B cell (primary cell): ENCODE measurements at regions not wholly inside any gene's neighbourhood (a gene's known extent, or its start where the extent isn't known, plus 50 kb on each side); places are given as distances from the start of the nearest gene placed in this dataset.

Source experiments
- ATAC-seq: fragments of 200-7000 bp; cut with Tn5 transposase; one replicate; pipeline ENCODE4 v1.10.0; 2021; ENCODE audit warnings: low read depth, mild to moderate bottlenecking, moderate number of reproducible peaks, moderate library complexity
- CTCF ChIA-PET: fragments of 350-600 bp; sonication (Branson Sonifier 250); formaldehyde crosslinking; loops from one replicate; lab custom pipeline; 2021; ENCODE audit warnings: antibody characterized with exemption, inconsistent platforms; lab: Charles Lee
- POLR2A ChIA-PET: fragments of 350-600 bp; sonication (Branson Sonifier 250); formaldehyde crosslinking; loops from one replicate; lab custom pipeline; 2021; ENCODE audit warnings: antibody characterized with exemption; lab: Charles Lee
- DNase-seq: peaks from one replicate; pipeline ENCODE4 v3.0.0; 2013
- H2AFZ ChIP-seq: 2 replicates; pipeline ENCODE4 v1.6.1; 2012; ENCODE audit warnings: mild to moderate bottlenecking, low read depth, low read length; ENCODE audit not compliant: insufficient read depth, poor library complexity, severe bottlenecking
- H3K27ac ChIP-seq, 2 donors: 1 replicate in 1 of 2; 2 replicates in 1 of 2; pipeline ENCODE4 v1.5.1; 2012 to 2013; ENCODE audit warnings: low read length in 2 of 2, mild to moderate bottlenecking in 2 of 2, moderate library complexity in 1 of 2
- H3K27me3 ChIP-seq, 4 experiments: fragments of 200-600 bp in 1 of 4; sonication (generic) in 1 of 4; replicated peaks in 1 of 4; 1 replicate in 2 of 4; 2 replicates in 2 of 4; pipeline versions ENCODE4 v1.6.1 to v1.7.0; 2013 to 2016; ENCODE audit warnings: low read length in 3 of 4, mild to moderate bottlenecking in 2 of 4, mixed read lengths in 1 of 4, moderate library complexity in 1 of 4; ENCODE audit not compliant: insufficient read depth in 4 of 4, control insufficient read depth in 3 of 4; ENCODE audit errors: control extremely low read depth in 1 of 4
- H3K36me3 ChIP-seq, 2 experiments: replicated peaks in 1 of 2; 1 replicate in 1 of 2; 2 replicates in 1 of 2; pipeline versions ENCODE4 v1.6.1 to v1.7.1; 2013; ENCODE audit warnings: low read length in 1 of 2; ENCODE audit not compliant: insufficient read depth in 2 of 2, control insufficient read depth in 1 of 2; ENCODE audit errors: control extremely low read depth in 1 of 2, extremely low read depth in 1 of 2
- H3K4me1 ChIP-seq, 2 donors: fragments of 200-600 bp in 1 of 2; sonication (generic) in 1 of 2; 1 replicate in 1 of 2; 2 replicates in 1 of 2; pipeline versions ENCODE4 v1.5.1 to v1.6.1; 2013 to 2017; ENCODE audit warnings: low read length in 2 of 2; ENCODE audit not compliant: control insufficient read depth in 2 of 2, insufficient read depth in 2 of 2
- H3K4me2 ChIP-seq: replicated peaks from 2 replicates; pipeline ENCODE3; 2012; ENCODE audit warnings: mild to moderate bottlenecking, low read depth, low read length; ENCODE audit not compliant: poor library complexity, severe bottlenecking
- H3K4me3 ChIP-seq, 5 experiments: fragments of 200-600 bp in 1 of 5; sonication (generic) in 1 of 5; 1 replicate in 3 of 5; 2 replicates in 2 of 5; pipeline versions ENCODE4 v1.5.1 to v1.7.0; 2011 to 2016; ENCODE audit warnings: low read length in 4 of 5, mild to moderate bottlenecking in 4 of 5, low read depth in 2 of 5, control low read depth in 1 of 5, moderate library complexity in 1 of 5; ENCODE audit not compliant: insufficient read depth in 1 of 5; ENCODE audit errors: control extremely low read depth in 1 of 5, extremely low read depth in 1 of 5
- H3K79me2 ChIP-seq: fragments of 200-600 bp; sonication (generic); one replicate; pipeline ENCODE4 v1.6.0; 2016; ENCODE audit warnings: low read length; ENCODE audit not compliant: control insufficient read depth, insufficient read depth
- H3K9ac ChIP-seq: fragments of 200-600 bp; sonication (generic); 2 replicates; pipeline ENCODE4 v1.6.1; 2017; ENCODE audit warnings: mild to moderate bottlenecking, low read length, moderate library complexity
- H3K9me3 ChIP-seq, 3 donors: one replicate each; pipeline versions ENCODE4 v1.6.1 to v1.7.1; 2013; ENCODE audit warnings: low read length in 2 of 3; ENCODE audit not compliant: control insufficient read depth in 2 of 3, insufficient read depth in 1 of 3; ENCODE audit errors: control extremely low read depth in 1 of 3
- H4K20me1 ChIP-seq: 2 replicates; pipeline ENCODE4 v1.6.0; 2012; ENCODE audit warnings: mild to moderate bottlenecking, low read length; ENCODE audit not compliant: insufficient read depth, control insufficient read depth, poor library complexity, severe bottlenecking
- H3K27ac Mint-ChIP-seq: one replicate; pipeline ENCODE4 v1.8.0; 2021; ENCODE audit warnings: mixed read lengths
- H3K27me3 Mint-ChIP-seq: one replicate; pipeline ENCODE4 v1.8.0; 2021; ENCODE audit warnings: mixed read lengths
- H3K4me1 Mint-ChIP-seq: one replicate; pipeline ENCODE4 v1.8.0; 2021; ENCODE audit warnings: mixed read lengths
- H3K4me3 Mint-ChIP-seq: one replicate; pipeline ENCODE4 v1.8.0; 2021; ENCODE audit warnings: mixed read lengths
- H3K9me3 Mint-ChIP-seq: one replicate; pipeline ENCODE4 v1.8.0; 2022; ENCODE audit warnings: mixed read lengths; ENCODE audit not compliant: insufficient read depth
- CTCF ChIP-seq: fragments of 200-600 bp; IDR thresholded peaks from one replicate; pipeline ENCODE4 v1.8.0; 2022; ENCODE audit warnings: antibody characterized with exemption, mild to moderate bottlenecking
- EZH2 ChIP-seq: IDR thresholded peaks from 2 replicates; pipeline ENCODE4 v1.6.1; 2012; ENCODE audit warnings: borderline replicate concordance, low read depth, mild to moderate bottlenecking, moderate library complexity, low read length; ENCODE audit not compliant: insufficient read depth, poor library complexity, severe bottlenecking
- WGBS: methylation state at CpG from one replicate; pipeline ENCODE4 v1.1.5; 2013; ENCODE audit warnings: missing lambda C conversion rate; ENCODE audit not compliant: insufficient coverage; 5-methylcytosine and 5-hydroxymethylcytosine counted together
- intact Hi-C: fragments of 100-400 bp; cut with micrococcal nuclease; formaldehyde crosslinking; loops from one replicate; pipeline ENCODE4 v1.10.0; 2022

GRCh38 chr10:118915161-118915560 is 114.4 kb upstream of the NANOS1 start:
- no peak for ATAC-seq
- Histone ChIP-seq H3K4me2 (no peak overlapping the region), H3K4me3 (no peak overlapping the region), H3K36me3 (no peaks in the 10 kb centered on the region), H2AFZ (no peak overlapping the region), H3K79me2 (no peaks in the 10 kb centered on the region), H4K20me1 (no peaks in the 10 kb centered on the region), H3K9me3 (peaks cover 0 to under 1% (median 0%) of the 10 kb centered on the region in 3 donors), H3K27ac (no peak overlapping the region), H3K4me1 (no peaks in the 10 kb centered on the region), H3K9ac (no peak overlapping the region), H3K27me3 (peaks cover 0 to 6% (median 0%) of the 10 kb centered on the region in 4 experiments)
- Mint-ChIP-seq H3K27ac (no peak overlapping the region), H3K4me3 (no peak overlapping the region), H3K4me1 (no peaks in the 10 kb centered on the region), H3K27me3 (peaks cover 14% of the 10 kb centered on the region), H3K9me3 (no peaks in the 10 kb centered on the region)
- intact Hi-C loops = no loop called here
- TF ChIP-seq CTCF = no peak
- no peak for TF ChIP-seq EZH2
- CTCF ChIA-PET = no interaction called here
- no peak for DNase-seq
- 83% methylated on average over 7 of the region's 8 CpGs for WGBS
- POLR2A ChIA-PET = no interaction called here

GRCh38 chr10:118916777-118917176 is 112.7 kb upstream of the NANOS1 start:
- H3K4me3 ChIP-seq = no peak overlapping the region
- no peaks in the 10 kb centered on the region for H3K36me3 ChIP-seq
- intact Hi-C loops = no loop called here
- Mint-ChIP-seq H3K9me3 (no peaks in the 10 kb centered on the region), H3K4me1 (no peaks in the 10 kb centered on the region), H3K27ac (no peak overlapping the region), H3K27me3 (peaks cover 21% of the 10 kb centered on the region), H3K4me3 (no peak overlapping the region)
- H3K4me1 ChIP-seq = no peaks in the 10 kb centered on the region
- ATAC-seq (no peak), DNase-seq (no peak)
- no peaks in the 10 kb centered on the region for H4K20me1 ChIP-seq
- peaks cover 0 to 4% (median 0%) of the 10 kb centered on the region in 3 donors for H3K9me3 ChIP-seq
- ChIA-PET POLR2A (no interaction called here), CTCF (no interaction called here)
- H2AFZ ChIP-seq = no peak overlapping the region
- TF ChIP-seq EZH2 = no peak
- TF ChIP-seq CTCF = no peak
- H3K79me2 ChIP-seq = no peaks in the 10 kb centered on the region
- H3K27ac ChIP-seq = no peak overlapping the region
- 85% methylated on average over 6 of the region's 6 CpGs for WGBS
- H3K4me2 ChIP-seq = no peak overlapping the region
- H3K9ac ChIP-seq = no peak overlapping the region
- H3K27me3 ChIP-seq = peaks cover 0 to 6% (median 0%) of the 10 kb centered on the region in 4 experiments
